Activated CD8-positive, alpha-beta T cell treated with anti-CD3 and anti-CD28 coated beads, Interleukin-2, amount 10 ng/mL, durations not matched to agents 7 days and 5 days (primary cell): ENCODE measurements at regions not wholly inside any gene's neighbourhood (a gene's known extent, or its start where the extent isn't known, plus 50 kb on each side); places are given as distances from the start of the nearest gene placed in this dataset.
"Not testable (repeated sequence)": the region's sequence is repeated elsewhere in the genome, so short reads cannot be mapped to it uniquely, and the experiment has no call there.

Source experiments
- ATAC-seq: fragments of 150-1000 bp; cut with Tn5 transposase; one replicate; pipeline ENCODE4 v1.10.0; 2021; ENCODE audit warnings: moderate library complexity
- CTCF ChIA-PET: fragments of 350-600 bp; sonication (Branson Sonifier 250); formaldehyde crosslinking; loops from one replicate; lab custom pipeline; 2021; ENCODE audit warnings: antibody characterized with exemption; lab: Charles Lee
- POLR2A ChIA-PET: fragments of 350-600 bp; sonication (Branson Sonifier 250); formaldehyde crosslinking; loops from one replicate; lab custom pipeline; 2021; ENCODE audit warnings: antibody characterized with exemption; lab: Charles Lee
- DNase-seq: peaks from one replicate; pipeline ENCODE4 v3.0.0-alpha.2; 2020
- H3K27ac Mint-ChIP-seq: one replicate; pipeline ENCODE4 v1.8.0; 2021; ENCODE audit warnings: mild to moderate bottlenecking, mixed read lengths
- H3K27me3 Mint-ChIP-seq: one replicate; pipeline ENCODE4 v1.8.0; 2021; ENCODE audit warnings: low read depth, mixed read lengths
- H3K36me3 Mint-ChIP-seq: one replicate; pipeline ENCODE4 v1.8.0; 2021; ENCODE audit warnings: low read depth, mixed read lengths
- H3K4me1 Mint-ChIP-seq: one replicate; pipeline ENCODE4 v1.8.0; 2021; ENCODE audit warnings: low read depth, mixed read lengths
- H3K4me3 Mint-ChIP-seq: one replicate; pipeline ENCODE4 v1.8.0; 2021; ENCODE audit warnings: mild to moderate bottlenecking, mixed read lengths
- H3K9me3 Mint-ChIP-seq: one replicate; pipeline ENCODE4 v1.8.0; 2022; ENCODE audit warnings: mixed read lengths; ENCODE audit not compliant: insufficient read depth

DNA sequence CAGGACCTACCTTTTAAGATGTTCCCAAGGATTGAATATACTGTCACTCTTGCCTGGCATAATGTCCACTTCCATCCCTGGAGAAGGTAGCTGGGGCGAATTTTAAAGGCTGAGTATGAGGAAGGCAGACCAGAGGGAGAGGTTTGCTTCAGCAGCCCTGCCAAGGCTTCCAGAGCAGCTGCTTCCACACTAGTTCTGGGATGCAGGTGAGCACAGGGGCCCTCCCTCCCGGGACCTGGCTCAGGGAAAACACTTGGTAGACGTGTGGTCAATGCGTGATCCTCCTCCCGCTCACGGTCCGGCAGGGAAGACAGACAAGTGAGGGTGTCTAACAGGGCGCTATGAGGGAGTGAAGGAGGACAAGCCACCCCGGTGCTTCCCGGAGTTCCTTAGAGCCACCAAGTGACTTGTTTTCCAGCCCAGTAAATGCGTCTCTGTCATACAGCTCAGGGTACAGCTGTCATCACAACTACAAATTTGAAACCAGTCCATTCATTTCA lies 327.6 kb downstream of the ARRDC4 start:
- ChIA-PET CTCF (no interaction called here), POLR2A (no interaction called here)
- Mint-ChIP-seq H3K27me3 (peaks cover 3% of the 10 kb centered on the region), H3K36me3 (no peaks in the 10 kb centered on the region), H3K4me3 (no peak overlapping the region), H3K4me1 (no peaks in the 10 kb centered on the region), H3K27ac (no peak overlapping the region), H3K9me3 (no peaks in the 10 kb centered on the region)
- ATAC-seq (no peak), DNase-seq (no peak)

- DNase-seq (no peak), ATAC-seq (no peak)
- no peak overlapping the region for H3K27ac Mint-ChIP-seq
- H3K36me3 Mint-ChIP-seq = no peaks in the 10 kb centered on the region
- H3K9me3 Mint-ChIP-seq = no peaks in the 10 kb centered on the region
- POLR2A ChIA-PET = no interaction called here
- no peak overlapping the region for H3K4me3 Mint-ChIP-seq
- no peaks in the 10 kb centered on the region for H3K4me1 Mint-ChIP-seq
- H3K27me3 Mint-ChIP-seq = peaks cover 8% of the 10 kb centered on the region
- CTCF ChIA-PET = no interaction called here
Measured at GRCh38 chr15:98289747-98290146, 329.2 kb downstream of the ARRDC4 start.

GRCh38 chr15:98292442-98293240 lies 332.1 kb downstream of the ARRDC4 start:
- CTCF ChIA-PET = interaction anchor here (0.7 to 2.0 kb wide), 3 partner anchors 16 to 115 kb away, joined by 3 to 5 read pairs (median 4); no protein-coding TSS in a partner anchor

DNA sequence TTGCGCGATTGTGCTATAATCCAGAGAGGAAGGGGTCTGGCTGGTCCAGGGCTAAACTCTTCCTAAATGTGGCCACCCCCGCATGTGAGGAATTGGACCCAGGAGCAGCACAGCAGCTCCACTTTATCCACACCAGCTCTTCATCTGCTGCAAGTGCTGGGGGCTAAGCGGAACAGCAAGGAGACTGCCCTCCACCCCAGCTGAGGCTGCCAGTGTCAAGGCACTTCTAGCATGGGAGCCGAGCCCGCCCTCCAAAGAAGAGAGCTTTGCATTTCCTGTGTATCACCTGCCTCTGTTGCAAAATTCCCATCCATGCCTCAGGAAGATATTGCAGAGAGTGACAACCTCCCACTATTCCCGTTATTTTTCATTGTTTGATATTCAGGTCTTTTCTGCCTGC lies 333.6 kb downstream of the ARRDC4 start:
- Mint-ChIP-seq H3K9me3 (no peaks in the 10 kb centered on the region), H3K36me3 (no peaks in the 10 kb centered on the region), H3K4me3 (no peak overlapping the region), H3K27ac (no peak overlapping the region), H3K27me3 (peaks cover 9% of the 10 kb centered on the region), H3K4me1 (no peaks in the 10 kb centered on the region)
- no peak for ATAC-seq
- ChIA-PET POLR2A (no interaction called here), CTCF (interaction anchor here (1.3 kb wide), 1 partner anchor 17 kb away, joined by 4 read pairs; no protein-coding TSS in a partner anchor)
- no peak for DNase-seq

More at GRCh38 chr15:98292442-98293240, 332.1 kb downstream of the ARRDC4 start:
- H3K9me3 Mint-ChIP-seq = no peaks in the 10 kb centered on the region
- no peak overlapping the region for H3K27ac Mint-ChIP-seq
- H3K36me3 Mint-ChIP-seq = no peaks in the 10 kb centered on the region
- ATAC-seq (peak; percentile 68), DNase-seq (peak; percentile 57)
- POLR2A ChIA-PET = no interaction called here
- no peak overlapping the region for H3K4me3 Mint-ChIP-seq
- peaks cover 9% of the 10 kb centered on the region for H3K27me3 Mint-ChIP-seq
- no peaks in the 10 kb centered on the region for H3K4me1 Mint-ChIP-seq

GRCh38 chr15:98295101-98295759 lies 334.7 kb downstream of the ARRDC4 start:
- DNase-seq, H3K4me1 Mint-ChIP-seq, H3K27me3 Mint-ChIP-seq, H3K9me3 Mint-ChIP-seq, ATAC-seq, H3K4me3 Mint-ChIP-seq, H3K36me3 Mint-ChIP-seq, H3K27ac Mint-ChIP-seq, POLR2A ChIA-PET: not testable (repeated sequence)
- CTCF ChIA-PET = interaction anchor here (1.0 to 1.3 kb wide), 3 partner anchors 16 to 391 kb away, joined by 3 to 5 read pairs (median 4); no protein-coding TSS in a partner anchor

GRCh38 chr15:98296653-98297052 lies 336.1 kb downstream of the ARRDC4 start:
- no peak for ATAC-seq
- Mint-ChIP-seq H3K27me3 (peaks cover 9% of the 10 kb centered on the region), H3K36me3 (no peaks in the 10 kb centered on the region), H3K9me3 (no peaks in the 10 kb centered on the region), H3K4me1 (no peaks in the 10 kb centered on the region), H3K4me3 (no peak overlapping the region), H3K27ac (no peak overlapping the region)
- ChIA-PET CTCF (interaction anchor here (1.0 kb wide), 1 partner anchor 389 kb away, joined by 4 read pairs; no protein-coding TSS in a partner anchor), POLR2A (no interaction called here)
- no peak for DNase-seq

GRCh38 chr15:98304371-98304770 lies 343.9 kb downstream of the ARRDC4 start:
- Mint-ChIP-seq H3K27me3 (no peaks in the 10 kb centered on the region), H3K4me3 (no peak overlapping the region), H3K4me1 (no peaks in the 10 kb centered on the region), H3K27ac (no peak overlapping the region), H3K36me3 (no peaks in the 10 kb centered on the region), H3K9me3 (no peaks in the 10 kb centered on the region)
- CTCF ChIA-PET = no interaction called here
- DNase-seq (no peak), ATAC-seq (no peak)
- POLR2A ChIA-PET = no interaction called here

DNA sequence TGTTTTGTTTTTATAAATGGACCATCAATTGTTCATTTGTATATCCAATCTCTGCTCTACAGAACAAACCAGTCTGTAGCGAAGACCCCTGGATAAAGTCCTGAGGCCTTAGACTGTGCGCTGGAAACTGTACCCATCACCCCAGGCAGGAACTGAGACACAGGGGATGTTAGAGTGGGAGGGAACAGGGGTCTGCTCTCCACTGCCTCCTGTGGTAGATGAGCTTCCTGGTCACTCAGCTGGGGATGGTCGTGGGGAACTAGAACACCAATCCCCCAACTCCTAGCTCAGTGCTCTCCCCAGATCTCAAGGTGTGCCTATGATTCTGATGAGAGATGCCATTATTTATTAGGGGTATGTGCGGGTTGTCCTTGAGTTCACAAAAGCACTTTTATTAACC lies 340.2 kb upstream of the IGF1R start:
- Mint-ChIP-seq H3K27me3 (peaks cover 3% of the 10 kb centered on the region), H3K4me1 (no peaks in the 10 kb centered on the region), H3K27ac (no peak overlapping the region), H3K9me3 (no peaks in the 10 kb centered on the region), H3K4me3 (no peak overlapping the region), H3K36me3 (no peaks in the 10 kb centered on the region)
- CTCF ChIA-PET = interaction anchor here (0.8 to 1.5 kb wide), 2 partner anchors 16 to 114 kb away, joined by 3 to 5 read pairs; no protein-coding TSS in a partner anchor
- DNase-seq = no peak
- POLR2A ChIA-PET = no interaction called here
- no peak for ATAC-seq

DNA sequence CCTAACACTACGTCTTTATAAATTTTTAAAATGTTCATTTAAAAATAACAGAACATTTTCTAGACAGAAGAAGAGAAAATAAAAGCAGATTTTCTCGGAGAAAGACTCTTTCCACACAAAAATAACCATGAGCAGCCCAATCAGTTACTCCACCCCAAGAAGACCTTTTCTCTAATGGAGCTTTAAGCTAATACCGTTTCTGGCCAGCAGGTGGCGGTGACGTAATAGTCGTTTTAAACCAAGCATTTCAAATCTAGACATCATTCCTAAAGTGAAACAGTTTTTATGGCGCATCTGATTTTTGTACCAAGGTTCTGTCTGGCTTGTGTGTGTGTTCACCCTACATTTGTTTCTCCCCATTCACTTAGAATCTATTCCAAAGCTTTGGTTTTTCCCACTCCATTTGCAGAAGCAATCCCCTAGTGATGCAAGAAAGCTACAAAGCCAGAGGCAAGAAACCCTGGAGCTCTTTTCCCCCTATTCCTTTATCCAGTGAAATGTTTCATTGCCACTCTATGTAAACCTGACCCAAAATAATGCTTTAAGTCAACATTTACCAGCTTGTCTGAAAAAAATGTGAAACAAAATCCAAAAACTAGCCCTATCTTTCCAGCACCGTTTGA lies 336.7 kb upstream of the IGF1R start:
- DNase-seq (peak; percentile 83), ATAC-seq (no peak)
- Mint-ChIP-seq H3K36me3 (no peaks in the 10 kb centered on the region), H3K27ac (no peak overlapping the region), H3K9me3 (no peaks in the 10 kb centered on the region), H3K27me3 (peaks cover 3% of the 10 kb centered on the region), H3K4me3 (no peak overlapping the region), H3K4me1 (no peaks in the 10 kb centered on the region)
- POLR2A ChIA-PET = interaction anchor here (1.1 kb wide), 1 partner anchor 111 kb away, joined by 4 read pairs; no protein-coding TSS in a partner anchor
- CTCF ChIA-PET = interaction anchor here (0.7 to 2.2 kb wide), 17 partner anchors 11 to 562 kb away, joined by 3 to 42 read pairs (median 4); no protein-coding TSS in a partner anchor

DNA sequence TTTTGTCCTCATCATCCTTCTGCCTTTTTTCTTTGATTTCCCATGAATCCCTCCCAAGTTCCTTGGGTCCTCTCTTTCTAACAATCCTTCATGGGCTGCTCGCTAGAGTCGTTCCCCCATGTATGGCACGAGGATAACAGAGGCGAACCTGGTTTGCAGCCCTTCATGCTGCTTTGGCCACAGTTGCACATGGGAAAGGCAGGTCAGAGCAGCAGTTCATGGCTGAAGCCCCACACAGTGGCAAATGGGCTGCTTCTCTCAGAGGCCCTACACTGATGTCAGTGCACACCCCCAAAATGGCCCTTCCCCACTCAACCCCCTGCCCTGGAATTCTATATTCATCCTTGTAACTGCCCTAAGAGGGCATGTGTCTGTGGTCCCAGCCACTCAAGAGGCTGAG lies 335.4 kb upstream of the IGF1R start:
- Mint-ChIP-seq H3K4me1 (no peaks in the 10 kb centered on the region), H3K27me3 (peaks cover 3% of the 10 kb centered on the region), H3K4me3 (no peak overlapping the region), H3K9me3 (no peaks in the 10 kb centered on the region), H3K36me3 (no peaks in the 10 kb centered on the region), H3K27ac (no peak overlapping the region)
- no peak for ATAC-seq
- ChIA-PET CTCF (interaction anchor here (1.7 to 2.2 kb wide), 3 partner anchors 22 to 115 kb away, joined by 9 to 42 read pairs (median 19); no protein-coding TSS in a partner anchor), POLR2A (no interaction called here)
- DNase-seq = no peak

DNA sequence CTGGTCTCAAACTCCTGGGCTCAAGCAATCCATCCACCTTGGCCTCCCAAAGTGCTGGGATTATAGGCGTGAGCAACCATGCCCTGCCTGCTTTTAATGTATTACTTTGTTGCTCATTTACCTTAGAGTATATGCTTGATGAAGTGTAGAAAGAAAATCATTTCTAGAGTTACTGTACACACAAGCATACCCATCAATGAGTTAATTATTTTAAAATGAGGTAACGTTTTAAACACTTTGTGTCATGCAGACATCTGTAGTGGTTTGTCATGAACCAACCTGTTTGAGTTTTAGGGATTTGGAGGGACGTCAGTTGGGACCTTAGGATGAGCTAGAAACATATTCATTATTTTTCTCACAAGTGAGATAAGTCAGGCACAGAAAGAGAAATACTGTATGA lies 332.4 kb upstream of the IGF1R start:
- Mint-ChIP-seq H3K27ac (no peak overlapping the region), H3K27me3 (no peaks in the 10 kb centered on the region), H3K9me3 (peaks cover 3% of the 10 kb centered on the region), H3K4me3 (no peak overlapping the region), H3K36me3 (no peaks in the 10 kb centered on the region), H3K4me1 (no peaks in the 10 kb centered on the region)
- ATAC-seq = no peak
- ChIA-PET CTCF (no interaction called here), POLR2A (no interaction called here)
- no peak for DNase-seq
